Activated T-cell treated with anti-CD3 and anti-CD28 coated beads for 4 hours (primary cell): ENCODE measurements at regions not wholly inside any gene's neighbourhood (a gene's known extent, or its start where the extent isn't known, plus 50 kb on each side); places are given as distances from the start of the nearest gene placed in this dataset.

Experiments
- DNase-seq: peaks from one replicate; pipeline ENCODE4 v3.0.0-alpha.2; 2020

DNA sequence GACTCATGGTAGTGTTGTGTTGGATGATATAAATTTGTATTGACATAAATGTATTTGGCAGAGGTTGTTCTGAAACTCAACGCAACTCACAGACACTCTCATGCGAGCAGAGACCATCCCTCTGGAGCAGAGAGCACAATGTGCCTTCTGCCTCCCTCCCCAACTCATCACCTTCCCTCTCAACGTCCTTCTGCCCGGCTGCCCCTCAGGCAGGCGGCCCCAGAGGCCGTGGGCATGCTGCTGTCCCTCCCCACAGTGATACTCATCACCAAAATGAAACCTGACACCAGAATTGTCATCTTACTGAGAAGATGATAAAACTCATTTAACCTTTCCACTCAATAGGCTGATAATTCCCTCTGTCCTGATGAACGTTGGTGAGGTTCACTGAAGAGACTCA is 260.6 kb downstream of the ETS1 start:
- no peak for DNase-seq

- DNase-seq = peak; percentile 59
Observed at GRCh38 chr11:128324531-128325141, 262.7 kb downstream of the ETS1 start.

DNA sequence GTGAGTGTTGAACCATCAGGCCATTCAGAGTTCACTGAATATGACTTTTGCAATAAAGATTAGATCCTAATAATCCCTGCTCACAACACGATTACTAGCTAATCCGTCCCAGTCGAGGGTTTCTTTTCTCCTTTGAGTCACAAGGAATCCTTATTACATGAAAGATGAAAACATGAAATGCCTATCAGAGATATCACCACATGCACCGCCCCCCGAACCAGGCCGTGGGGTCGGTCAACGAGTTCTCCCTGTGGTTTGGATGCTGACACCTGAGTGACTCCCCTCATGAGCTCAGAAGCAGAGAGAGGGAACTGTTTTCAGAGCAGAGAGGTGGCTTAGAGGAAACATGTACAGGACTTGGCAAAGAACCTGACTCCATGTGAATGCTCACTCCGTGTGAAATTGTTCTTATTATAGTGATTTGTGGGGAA is 263.3 kb downstream of the ETS1 start:
- DNase-seq = no peak

GRCh38 chr11:128323381-128323780 is 264.0 kb downstream of the ETS1 start:
- DNase-seq = no peak

DNA sequence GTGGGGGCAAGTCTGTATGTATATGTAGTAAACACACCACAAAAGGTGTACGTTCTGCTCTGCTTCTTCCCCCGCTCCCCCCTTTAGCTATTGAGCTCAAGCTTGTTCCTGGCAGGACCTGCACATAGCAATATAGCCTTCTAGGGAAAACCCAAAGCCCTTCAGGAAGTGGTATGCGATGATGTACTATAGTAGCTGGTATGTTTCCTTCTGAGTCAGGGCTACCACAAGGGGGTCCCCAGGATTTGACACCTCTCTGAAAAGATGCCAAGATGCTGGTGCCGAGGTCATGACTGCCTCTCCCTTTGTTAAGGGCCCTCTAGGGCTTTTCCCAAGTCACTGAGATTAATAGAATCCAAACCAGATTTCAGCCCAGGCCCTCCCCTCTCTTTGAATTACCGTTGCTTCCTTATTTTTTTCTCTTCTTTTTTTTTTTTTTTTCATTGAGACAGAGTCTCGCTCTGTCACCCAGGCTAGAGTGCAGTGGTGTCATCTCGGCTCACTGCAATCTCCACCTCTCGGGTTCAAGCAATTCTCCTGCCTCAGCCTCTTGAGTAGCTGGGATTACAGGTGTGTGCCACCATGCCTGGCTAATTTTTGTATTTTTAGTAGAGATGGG is 268.4 kb downstream of the ETS1 start:
- no peak for DNase-seq

- DNase-seq = no peak
Observed at GRCh38 chr11:128316541-128317227, 270.7 kb downstream of the ETS1 start.

- no peak for DNase-seq
Observed at GRCh38 chr11:128315933-128316332, 271.4 kb downstream of the ETS1 start.

- DNase-seq = no peak
Observed at GRCh38 chr11:128313931-128314330, 273.4 kb downstream of the ETS1 start.

GRCh38 chr11:128311742-128312719 is 275.3 kb downstream of the ETS1 start:
- no peak for DNase-seq

- DNase-seq = no peak
Observed at GRCh38 chr11:128310676-128311445, 276.5 kb downstream of the ETS1 start.

GRCh38 chr11:128310005-128310404 is 277.4 kb downstream of the ETS1 start:
- DNase-seq = no peak

GRCh38 chr11:128308794-128309193 is 278.6 kb downstream of the ETS1 start:
- no peak for DNase-seq

- no peak for DNase-seq
Observed at GRCh38 chr11:128305588-128305987, 281.8 kb downstream of the ETS1 start.

DNA sequence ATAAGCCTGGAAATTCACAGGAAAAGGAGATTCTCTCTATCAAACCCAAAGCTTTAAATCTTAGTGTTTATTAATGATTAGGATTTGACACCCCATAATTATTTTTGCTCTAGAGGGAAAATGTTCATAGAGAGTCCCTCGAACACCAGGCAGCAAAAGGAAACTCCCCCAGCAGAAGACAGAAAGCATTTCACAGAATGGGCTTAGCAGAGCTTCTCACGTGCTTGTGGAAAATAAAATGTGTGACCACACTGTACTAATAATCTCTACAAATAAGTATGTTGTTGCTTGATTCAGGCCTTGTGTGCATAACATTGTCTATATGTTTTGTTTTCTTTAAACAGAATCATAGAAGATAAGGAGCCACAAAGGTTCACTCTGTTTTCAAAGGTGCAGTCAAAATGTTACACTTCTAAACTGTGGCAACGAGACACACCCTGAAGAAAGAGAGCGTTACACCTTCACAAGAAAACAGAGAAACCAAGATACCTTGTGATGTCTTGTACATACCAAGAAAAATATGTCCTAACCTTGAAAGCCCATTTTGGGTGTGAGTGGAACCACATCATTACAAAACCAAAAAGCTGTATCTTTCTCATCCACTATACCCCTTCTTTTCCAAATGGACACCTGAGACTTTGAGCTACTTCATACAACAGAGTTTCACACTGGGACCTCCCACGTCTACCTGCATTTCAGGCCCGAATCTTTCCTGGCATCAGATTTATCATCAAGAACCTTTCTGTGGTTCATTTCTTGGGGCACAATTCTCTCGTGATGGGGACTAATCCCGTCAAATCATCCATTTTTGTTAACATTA is 282.5 kb downstream of the ETS1 start:
- no peak for DNase-seq

DNA sequence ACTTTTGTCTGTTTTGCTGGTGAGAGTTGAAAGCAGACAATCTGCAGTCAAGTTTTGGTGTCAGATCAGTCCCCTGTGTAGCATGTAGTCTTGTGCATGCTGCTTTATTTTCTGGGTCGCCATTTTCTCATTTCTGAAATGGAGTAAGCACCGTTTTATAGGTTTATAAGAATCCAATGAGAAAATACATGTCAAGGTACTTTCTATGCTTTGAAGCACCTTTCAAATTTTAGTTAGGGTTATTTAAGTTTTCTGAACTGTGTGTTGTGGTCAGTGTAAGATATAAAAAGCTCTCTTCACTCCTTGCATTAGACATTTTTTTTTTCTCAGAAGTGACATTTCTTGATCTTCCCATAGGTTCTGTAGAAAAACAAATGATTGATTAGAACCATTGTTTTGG is 283.2 kb downstream of the ETS1 start:
- no peak for DNase-seq

DNA sequence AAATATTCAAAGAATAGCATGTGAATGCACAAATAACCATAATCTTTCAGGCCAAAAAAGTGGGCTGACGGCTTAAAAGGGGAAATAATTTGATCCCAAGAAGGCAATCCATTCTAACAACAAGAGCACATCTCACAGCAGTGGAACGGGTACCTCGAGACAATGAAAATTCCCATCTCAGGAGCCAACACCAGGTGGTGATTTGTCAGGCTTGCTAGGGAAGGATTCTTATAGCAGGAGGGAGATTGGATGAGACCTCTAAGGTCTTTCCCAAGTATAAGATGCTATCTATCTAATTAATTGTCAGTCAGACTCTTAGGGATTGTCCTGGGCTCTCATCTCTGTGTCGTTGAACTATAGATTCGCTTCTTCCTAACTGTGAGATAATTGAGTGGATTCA is 284.0 kb downstream of the ETS1 start:
- DNase-seq = no peak

DNA sequence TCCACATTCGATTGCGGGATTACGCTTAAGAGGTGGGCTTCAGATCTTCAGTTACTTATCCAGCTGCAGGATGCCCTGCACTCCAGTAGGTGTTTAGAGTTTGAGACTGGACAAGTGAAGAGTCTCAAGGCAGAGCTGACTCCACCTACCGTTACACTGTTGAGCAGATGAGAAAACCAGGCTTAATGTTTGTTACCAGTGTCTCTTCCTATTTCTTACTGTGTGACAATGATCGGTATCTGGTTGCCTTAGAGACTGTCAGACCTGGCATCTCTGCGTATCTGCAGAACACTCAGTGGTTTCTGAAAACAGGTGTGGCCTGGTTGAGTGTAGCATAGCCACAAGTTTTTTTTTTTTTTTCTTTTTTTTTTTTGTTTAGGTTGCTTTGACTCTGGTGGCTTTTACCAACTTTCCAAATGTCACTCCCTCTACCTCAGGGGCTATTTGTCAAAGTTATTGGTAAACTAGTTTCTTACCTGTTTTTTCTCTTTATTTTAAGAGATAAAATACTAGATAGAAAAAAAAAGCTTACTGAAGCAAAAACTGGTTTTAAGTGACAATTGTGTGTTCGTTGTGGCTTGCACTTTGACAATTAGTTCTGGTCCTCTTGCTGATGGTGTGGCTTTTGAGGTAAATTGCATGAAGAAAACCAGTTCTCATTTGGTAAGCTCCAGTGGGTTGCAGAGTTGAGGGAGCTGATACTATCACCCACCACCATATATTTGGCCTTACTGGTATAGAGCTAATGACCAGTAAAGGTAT is 284.8 kb downstream of the ETS1 start:
- DNase-seq = no peak

DNA sequence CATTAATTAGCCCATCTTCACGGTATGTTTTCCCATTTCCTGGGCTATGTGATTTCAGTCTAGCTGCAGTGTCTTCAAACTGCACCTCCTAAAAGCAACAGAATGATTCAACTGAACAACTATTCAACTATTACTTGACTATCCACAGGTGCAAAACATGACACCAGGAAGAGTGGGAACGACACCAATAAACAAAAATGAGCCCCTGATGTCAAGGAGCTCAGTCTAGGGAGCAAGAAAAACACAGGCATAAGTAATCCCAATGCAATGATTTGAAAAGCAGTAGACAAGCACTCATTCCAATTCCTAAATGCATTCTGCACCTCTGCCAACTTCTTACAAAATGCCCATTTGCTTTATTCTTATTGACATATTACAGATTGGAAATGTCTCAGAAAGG is 285.6 kb downstream of the ETS1 start:
- DNase-seq = no peak

- DNase-seq = no peak
Observed at GRCh38 chr11:128300785-128301184, 286.6 kb downstream of the ETS1 start.

GRCh38 chr11:128299132-128299726 is 288.1 kb downstream of the ETS1 start:
- DNase-seq = no peak
